Thoracic aorta (tissue), 2 donors: ENCODE measurements at regions not wholly inside any gene's neighbourhood (a gene's known extent, or its start where the extent isn't known, plus 50 kb on each side); places are given as distances from the start of the nearest gene placed in this dataset.

ENCODE experiments used
- ATAC-seq: fragments of 150-250 bp; one replicate; pipeline ENCODE4 v1.8.0; 2017; ENCODE audit warnings: low read depth; ENCODE audit not compliant: insufficient number of reproducible peaks, low FRiP score
- DNase-seq: peaks from one replicate; pipeline ENCODE4 v3.0.0-alpha.2; 2020; ENCODE audit warnings: low spot score
- H3K27ac ChIP-seq, 2 donors: fragments of 200-600 bp; sonication (generic); 1 replicate in 1 of 2; 2 replicates in 1 of 2; pipeline ENCODE4 v1.5.1; 2016; ENCODE audit warnings: mild to moderate bottlenecking in 2 of 2, moderate library complexity in 2 of 2
- H3K27me3 ChIP-seq: fragments of 200-600 bp; sonication (generic); replicated peaks from 2 replicates; pipeline ENCODE4 v1.6.0; 2016; ENCODE audit warnings: mild to moderate bottlenecking; ENCODE audit not compliant: insufficient read depth
- H3K36me3 ChIP-seq: fragments of 200-600 bp; sonication (generic); one replicate; pipeline ENCODE4 v1.5.1; 2016
- H3K4me1 ChIP-seq, 2 donors: fragments of 200-600 bp; sonication (generic); 1 replicate in 1 of 2; 2 replicates in 1 of 2; pipeline versions ENCODE4 v1.5.1 to v1.6.0; 2016; ENCODE audit warnings: low read depth in 2 of 2, mild to moderate bottlenecking in 1 of 2; ENCODE audit not compliant: control insufficient read depth in 1 of 2
- H3K4me3 ChIP-seq: fragments of 200-600 bp; sonication (generic); 2 replicates; pipeline ENCODE4 v1.5.1; 2016; ENCODE audit warnings: mild to moderate bottlenecking
- H3K9me3 ChIP-seq: fragments of 200-600 bp; sonication (generic); 2 replicates; pipeline ENCODE4 v1.5.1; 2016
- TF ChIP-seq, protein P1 (sequence below): fragments of 200-600 bp; sonication (generic); IDR thresholded peaks from one replicate; pipeline ENCODE4 v1.5.1; 2019; ENCODE audit warnings: antibody characterized with exemption

- no peak overlapping the region for H3K4me3 ChIP-seq
- ATAC-seq, result no peak
Measured at GRCh38 chr6:19320111-19320581, 517.0 kb upstream of the ID4 start.

GRCh38 chr6:19322691-19323485 is 514.3 kb upstream of the ID4 start:
- Histone ChIP-seq H3K27me3 (no peaks in the 10 kb centered on the region), H3K4me1 (peaks cover 22 to 65% of the 10 kb centered on the region in 2 donors), H3K9me3 (no peaks in the 10 kb centered on the region), H3K4me3 (no peak overlapping the region), H3K27ac (no peak overlapping the region), H3K36me3 (no peaks in the 10 kb centered on the region)
- DNase-seq (no peak), ATAC-seq (no peak)
- TF ChIP-seq, protein P1, sequence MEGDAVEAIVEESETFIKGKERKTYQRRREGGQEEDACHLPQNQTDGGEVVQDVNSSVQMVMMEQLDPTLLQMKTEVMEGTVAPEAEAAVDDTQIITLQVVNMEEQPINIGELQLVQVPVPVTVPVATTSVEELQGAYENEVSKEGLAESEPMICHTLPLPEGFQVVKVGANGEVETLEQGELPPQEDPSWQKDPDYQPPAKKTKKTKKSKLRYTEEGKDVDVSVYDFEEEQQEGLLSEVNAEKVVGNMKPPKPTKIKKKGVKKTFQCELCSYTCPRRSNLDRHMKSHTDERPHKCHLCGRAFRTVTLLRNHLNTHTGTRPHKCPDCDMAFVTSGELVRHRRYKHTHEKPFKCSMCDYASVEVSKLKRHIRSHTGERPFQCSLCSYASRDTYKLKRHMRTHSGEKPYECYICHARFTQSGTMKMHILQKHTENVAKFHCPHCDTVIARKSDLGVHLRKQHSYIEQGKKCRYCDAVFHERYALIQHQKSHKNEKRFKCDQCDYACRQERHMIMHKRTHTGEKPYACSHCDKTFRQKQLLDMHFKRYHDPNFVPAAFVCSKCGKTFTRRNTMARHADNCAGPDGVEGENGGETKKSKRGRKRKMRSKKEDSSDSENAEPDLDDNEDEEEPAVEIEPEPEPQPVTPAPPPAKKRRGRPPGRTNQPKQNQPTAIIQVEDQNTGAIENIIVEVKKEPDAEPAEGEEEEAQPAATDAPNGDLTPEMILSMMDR, result no peak

More at GRCh38 chr6:19320111-19320581, 517.0 kb upstream of the ID4 start:
- peaks cover 22 to 38% of the 10 kb centered on the region in 2 donors for H3K4me1 ChIP-seq
- no peaks in the 10 kb centered on the region for H3K9me3 ChIP-seq
- no peak for DNase-seq
- TF ChIP-seq, protein P1, result no peak
- H3K27ac ChIP-seq, result peak overlapping the region in 1 of 2 donors; percentile 32
- H3K27me3 ChIP-seq, result no peaks in the 10 kb centered on the region
- no peaks in the 10 kb centered on the region for H3K36me3 ChIP-seq

GRCh38 chr6:19324376-19324775 is 512.8 kb upstream of the ID4 start:
- Histone ChIP-seq H3K36me3 (no peaks in the 10 kb centered on the region), H3K4me1 (peaks cover 22 to 67% of the 10 kb centered on the region in 2 donors), H3K4me3 (no peak overlapping the region), H3K27me3 (no peaks in the 10 kb centered on the region), H3K9me3 (no peaks in the 10 kb centered on the region), H3K27ac (no peak overlapping the region)
- TF ChIP-seq, protein P1, result no peak
- ATAC-seq, result no peak
- no peak for DNase-seq

DNA sequence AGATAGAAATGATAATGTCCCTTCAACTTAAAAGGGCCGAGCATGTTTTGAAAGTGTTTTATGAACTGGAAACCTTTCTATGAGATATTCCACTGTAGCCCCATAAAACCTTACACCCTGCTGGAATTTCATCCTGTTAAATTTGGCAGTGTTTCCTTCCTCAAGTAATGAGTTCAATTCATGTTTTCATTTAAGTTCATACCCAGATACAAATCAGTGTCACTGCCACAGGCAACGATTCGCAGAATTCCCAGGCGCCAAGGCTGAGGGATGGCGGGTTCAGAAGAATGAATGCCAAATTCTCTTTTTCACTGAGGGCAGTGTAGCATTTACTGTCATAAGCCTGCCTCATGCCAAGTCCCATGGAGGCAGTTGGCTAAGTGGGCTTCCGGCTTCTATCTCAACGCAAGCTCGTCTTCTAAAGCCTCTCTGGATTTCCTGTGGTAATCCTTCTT is 511.8 kb upstream of the ID4 start:
- H3K27me3 ChIP-seq, result no peaks in the 10 kb centered on the region
- H3K9me3 ChIP-seq, result no peaks in the 10 kb centered on the region
- peaks cover 17 to 58% of the 10 kb centered on the region in 2 donors for H3K4me1 ChIP-seq
- TF ChIP-seq, protein P1, result no peak
- peak overlapping the region; percentile 34 for H3K4me3 ChIP-seq
- H3K36me3 ChIP-seq, result no peaks in the 10 kb centered on the region
- H3K27ac ChIP-seq, result peak overlapping the region; percentile 37 to 38
- no peak for DNase-seq
- ATAC-seq, result no peak

DNA sequence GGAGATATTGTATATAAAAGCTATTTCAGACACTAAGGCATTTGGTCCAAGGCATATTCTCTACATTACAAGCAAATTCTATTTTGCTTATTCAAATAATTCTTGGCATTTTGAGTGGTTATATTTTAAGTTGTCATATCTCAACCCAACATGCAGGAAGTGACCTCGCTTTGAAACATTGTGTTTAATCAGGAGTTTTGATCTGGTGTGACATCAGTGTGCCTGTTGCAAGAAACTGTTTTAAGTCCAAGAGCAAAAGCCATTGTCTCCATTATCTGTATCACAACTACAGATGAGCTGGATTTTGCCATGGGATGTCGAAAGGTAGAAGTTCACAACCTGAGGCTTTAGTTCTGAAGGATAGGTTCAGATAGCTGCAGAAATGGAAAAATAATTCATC is 509.9 kb upstream of the ID4 start:
- Histone ChIP-seq H3K36me3 (no peaks in the 10 kb centered on the region), H3K4me3 (no peak overlapping the region), H3K27me3 (no peaks in the 10 kb centered on the region), H3K4me1 (peaks cover 12 to 48% of the 10 kb centered on the region in 2 donors), H3K27ac (peak overlapping the region; percentile 25 to 51), H3K9me3 (no peaks in the 10 kb centered on the region)
- DNase-seq, result no peak
- no peak for ATAC-seq
- TF ChIP-seq, protein P1, result no peak
